Heart right ventricle (tissue), 16 donors: ENCODE measurements at regions not wholly inside any gene's neighbourhood (a gene's known extent, or its start where the extent isn't known, plus 50 kb on each side); places are given as distances from the start of the nearest gene placed in this dataset.

Source experiments
- ATAC-seq, 8 donors: fragments of 200-7000 bp; cut with Tn5 transposase; one replicate each; pipeline ENCODE4 v1.9.1; 2020; ENCODE audit warnings: mild to moderate bottlenecking in 8 of 8, moderate library complexity in 8 of 8, moderate number of reproducible peaks in 1 of 8
- DNase-seq, 2 donors: peaks; one replicate each; pipeline ENCODE4 v3.0.0-alpha.2; 2020
- H3K27ac ChIP-seq, 10 donors: fragments of 200-600 bp; sonication (generic) in 2 of 10; one replicate each; pipeline versions ENCODE4 v1.5.0 to v1.8.0; 2020 to 2022; ENCODE audit warnings: mild to moderate bottlenecking in 3 of 10
- H3K27me3 ChIP-seq, 7 donors: fragments of 200-600 bp; one replicate each; pipeline ENCODE4 v1.8.0; 2021 to 2022; ENCODE audit warnings: mild to moderate bottlenecking in 2 of 7
- H3K36me3 ChIP-seq, 9 donors: fragments of 200-600 bp; sonication (generic) in 1 of 9; one replicate each; pipeline versions ENCODE4 v1.5.0 to v1.8.0; 2020 to 2022; ENCODE audit warnings: mild to moderate bottlenecking in 2 of 9
- H3K4me1 ChIP-seq, 9 donors: fragments of 200-600 bp; sonication (generic) in 1 of 9; one replicate each; pipeline versions ENCODE4 v1.5.0 to v1.8.0; 2020 to 2022; ENCODE audit warnings: mild to moderate bottlenecking in 4 of 9
- H3K4me3 ChIP-seq, 10 donors: fragments of 200-600 bp; sonication (generic) in 2 of 10; one replicate each; pipeline versions ENCODE4 v1.5.0 to v1.8.0; 2020 to 2022; ENCODE audit warnings: mild to moderate bottlenecking in 7 of 10, moderate library complexity in 2 of 10
- H3K9me3 ChIP-seq, 11 donors: fragments of 200-600 bp in 10 of 11; sonication (generic) in 2 of 11; one replicate each; pipeline versions ENCODE4 v1.5.0 to v1.8.0; 2013 to 2022; ENCODE audit warnings: mild to moderate bottlenecking in 2 of 11, control low read depth in 1 of 11, moderate library complexity in 1 of 11
- WGBS, 2 donors: extraction: QIAGEN DNeasy Blood & Tissue Kit; methylation state at CpG; one replicate each; pipeline ENCODE4 v1.1.7; 2013; ENCODE audit warnings: inconsistent platforms in 1 of 2; 5-methylcytosine and 5-hydroxymethylcytosine counted together
- intact Hi-C, 10 donors: fragments of 100-400 bp; cut with DNase I; formaldehyde crosslinking; loops; one replicate each; pipeline versions ENCODE4 v1.11.1 to v1.14.2; 2022
- TF ChIP-seq, protein P1 (sequence below), 9 donors: fragments of 200-600 bp; sonication (generic) in 2 of 9; IDR thresholded peaks; one replicate each; pipeline versions ENCODE4 v1.5.0 to v1.8.0; 2021 to 2022; ENCODE audit warnings: antibody characterized with exemption in 9 of 9, mild to moderate bottlenecking in 5 of 9, moderate library complexity in 1 of 9
- donor health status: Arrhythmogenic right ventricular cardiomyopathy.
- donor health status: ischemic (EF 13 %, LVEDD 7.1; RV severe dilation, severe dysfunction).
- donor health status: healthy with polysubstance abuse.
- donor health status: DM: no; HTN: yes; CAD: no.
- donor health status: DM: no; HTN: no; CAD: no.
- donor health status: ischemic (EF 25% LVEDD 6.9; RV normal size, moderate dysfunction).
- donor health status: ischemic (EF 25% LVEDD 5.7; RV mildly dilated, moderate dysfunction).
- donor health status: healthy.
- donor health status: DM: yes; HTN: yes; CAD: no.
- donor health status: Ischemic cardiomyopathy.
- donor health status: ischemic (EF 35%, LVEDD 5.7; RV mildly dilated, moderate dysfunction).
- donor health status: nonischemic (EF 11% LVEDD 7.7; RV severe dilation, severe dysfunction).
- donor health status: DM: yes; HTN: yes; CAD: no.
- donor health status: PGD.
- donor health status: ischemic (EF 29% LVEDD 5.4; RV normal size, mild dysfunction).
- donor health status: nonischemic (EF 23%, LVEDD 6.1; RV moderate dilation, normal function).

- no peaks in the 10 kb centered on the region for H3K36me3 ChIP-seq
- intact Hi-C loops: no loop called here
- H3K27ac ChIP-seq: no peak overlapping the region
- H3K4me3 ChIP-seq: no peak overlapping the region
- ATAC-seq (no peak), DNase-seq (no peak)
- no peaks in the 10 kb centered on the region for H3K9me3 ChIP-seq
- no peaks in the 10 kb centered on the region for H3K4me1 ChIP-seq
- H3K27me3 ChIP-seq: no peaks in the 10 kb centered on the region
- TF ChIP-seq, protein P1, sequence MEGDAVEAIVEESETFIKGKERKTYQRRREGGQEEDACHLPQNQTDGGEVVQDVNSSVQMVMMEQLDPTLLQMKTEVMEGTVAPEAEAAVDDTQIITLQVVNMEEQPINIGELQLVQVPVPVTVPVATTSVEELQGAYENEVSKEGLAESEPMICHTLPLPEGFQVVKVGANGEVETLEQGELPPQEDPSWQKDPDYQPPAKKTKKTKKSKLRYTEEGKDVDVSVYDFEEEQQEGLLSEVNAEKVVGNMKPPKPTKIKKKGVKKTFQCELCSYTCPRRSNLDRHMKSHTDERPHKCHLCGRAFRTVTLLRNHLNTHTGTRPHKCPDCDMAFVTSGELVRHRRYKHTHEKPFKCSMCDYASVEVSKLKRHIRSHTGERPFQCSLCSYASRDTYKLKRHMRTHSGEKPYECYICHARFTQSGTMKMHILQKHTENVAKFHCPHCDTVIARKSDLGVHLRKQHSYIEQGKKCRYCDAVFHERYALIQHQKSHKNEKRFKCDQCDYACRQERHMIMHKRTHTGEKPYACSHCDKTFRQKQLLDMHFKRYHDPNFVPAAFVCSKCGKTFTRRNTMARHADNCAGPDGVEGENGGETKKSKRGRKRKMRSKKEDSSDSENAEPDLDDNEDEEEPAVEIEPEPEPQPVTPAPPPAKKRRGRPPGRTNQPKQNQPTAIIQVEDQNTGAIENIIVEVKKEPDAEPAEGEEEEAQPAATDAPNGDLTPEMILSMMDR (IDR thresholded peaks at IDR 0.05): no peak
Observed at GRCh38 chr5:85538362-85538761, 1079.4 kb upstream of the COX7C start.

DNA sequence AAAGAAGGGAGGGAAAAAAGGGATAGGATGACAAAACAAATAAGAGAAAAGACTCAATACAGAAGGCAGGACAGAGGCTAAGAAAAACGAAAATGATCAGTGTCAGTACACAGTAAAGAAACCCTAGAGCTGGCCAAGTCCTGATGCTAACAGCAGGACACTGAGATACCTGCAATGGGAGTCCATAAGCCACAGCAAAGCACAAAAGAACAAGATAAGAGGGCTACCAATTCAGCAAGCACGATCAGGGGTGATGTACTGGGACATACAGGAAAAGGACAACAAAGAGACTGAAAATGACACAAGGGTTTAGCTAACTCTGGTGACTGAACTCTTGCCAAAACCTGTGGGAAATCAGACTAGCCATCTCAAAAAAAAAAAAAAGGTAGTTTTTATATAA lies 1072.6 kb upstream of the COX7C start:
- intact Hi-C loops: no loop called here
- Histone ChIP-seq H3K36me3 (no peaks in the 10 kb centered on the region), H3K27ac (no peak overlapping the region), H3K4me1 (no peaks in the 10 kb centered on the region), H3K4me3 (no peak overlapping the region), H3K27me3 (no peaks in the 10 kb centered on the region), H3K9me3 (peaks cover 0 to 14% (median 0%) of the 10 kb centered on the region in 11 donors)
- TF ChIP-seq, protein P1 (IDR thresholded peaks at IDR 0.05): no peak
- DNase-seq (no peak), ATAC-seq (no peak)
- WGBS, 2 donors: 19 to 34% methylated on average over 2 of the region's 2 CpGs

DNA sequence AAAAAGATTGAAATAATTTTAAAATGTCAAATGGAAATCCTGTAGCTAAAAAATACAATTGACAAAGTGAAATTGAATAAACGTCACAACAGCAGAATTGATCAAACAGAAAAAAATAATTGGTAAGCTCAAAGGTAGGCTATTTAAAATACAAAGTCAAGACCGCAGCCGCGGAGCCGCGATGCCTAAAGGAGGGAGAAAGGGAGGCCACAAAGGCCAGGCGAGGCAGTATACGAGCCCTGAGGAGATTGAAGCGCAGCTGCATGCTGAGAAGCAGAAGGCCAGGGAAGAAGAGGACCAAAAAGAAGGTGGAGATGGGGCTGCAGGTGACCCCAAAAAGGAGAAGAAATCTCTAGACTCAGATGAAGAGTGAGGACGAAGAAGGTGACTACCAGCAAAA lies 1068.5 kb upstream of the COX7C start:
- ATAC-seq (no peak), DNase-seq (no peak)
- no peaks in the 10 kb centered on the region for H3K4me1 ChIP-seq
- 93% methylated on average over 10 of the region's 10 CpGs for WGBS, 2 donors
- H3K27me3 ChIP-seq: no peaks in the 10 kb centered on the region
- H3K27ac ChIP-seq: no peak overlapping the region
- intact Hi-C loops: no loop called here
- H3K9me3 ChIP-seq: peaks cover 0 to 45% (median 7%) of the 10 kb centered on the region in 11 donors
- no peaks in the 10 kb centered on the region for H3K36me3 ChIP-seq
- TF ChIP-seq, protein P1 (IDR thresholded peaks at IDR 0.05): no peak
- no peak overlapping the region for H3K4me3 ChIP-seq

GRCh38 chr5:85549836-85550599 lies 1067.7 kb upstream of the COX7C start:
- Histone ChIP-seq H3K27ac (no peak overlapping the region), H3K4me1 (no peaks in the 10 kb centered on the region), H3K27me3 (no peaks in the 10 kb centered on the region), H3K36me3 (no peaks in the 10 kb centered on the region), H3K4me3 (no peak overlapping the region), H3K9me3 (peaks cover 0 to 53% (median 8%) of the 10 kb centered on the region in 11 donors)
- intact Hi-C loops: no loop called here
- no peak for DNase-seq
- 90 to 91% methylated on average over 24 of the region's 24 CpGs for WGBS, 2 donors
- no peak for ATAC-seq
- TF ChIP-seq, protein P1 (IDR thresholded peaks at IDR 0.05): no peak
